ENCODE measurements at regions not wholly inside any gene's neighbourhood (a gene's known extent, or its start where the extent isn't known, plus 50 kb on each side); places are given as distances from the start of the nearest gene placed in this dataset.
A peak's percentile ranks its signal among the peaks of the same experiment; 100 is the strongest.

DNA sequence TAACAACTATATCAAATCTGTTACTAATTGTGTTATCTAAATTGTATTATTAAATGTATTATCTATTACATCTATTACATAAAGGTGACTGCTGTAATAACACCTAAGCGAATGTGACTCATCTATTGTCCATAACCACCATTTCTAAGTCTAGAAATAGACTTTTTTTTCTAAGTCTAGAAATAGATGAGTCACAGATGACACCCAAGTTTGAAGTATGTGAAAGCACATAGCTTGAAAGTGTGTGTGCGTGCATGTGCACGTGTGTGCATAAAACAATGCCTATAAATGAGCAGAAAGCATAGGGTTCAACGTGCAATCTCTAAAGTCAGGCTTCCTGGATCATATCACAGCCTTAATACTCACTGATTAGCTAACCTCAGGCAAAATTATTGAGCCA, 451.3 kb upstream of the USP15 start:
- ATAC-seq (no peak), DNase-seq (ENCODE audit: low spot score) (no peak)
- H3K27ac Mint-ChIP-seq, result no peak overlapping the region
- CTCF ChIA-PET, result no interaction called here
- TF ChIP-seq, protein P1, sequence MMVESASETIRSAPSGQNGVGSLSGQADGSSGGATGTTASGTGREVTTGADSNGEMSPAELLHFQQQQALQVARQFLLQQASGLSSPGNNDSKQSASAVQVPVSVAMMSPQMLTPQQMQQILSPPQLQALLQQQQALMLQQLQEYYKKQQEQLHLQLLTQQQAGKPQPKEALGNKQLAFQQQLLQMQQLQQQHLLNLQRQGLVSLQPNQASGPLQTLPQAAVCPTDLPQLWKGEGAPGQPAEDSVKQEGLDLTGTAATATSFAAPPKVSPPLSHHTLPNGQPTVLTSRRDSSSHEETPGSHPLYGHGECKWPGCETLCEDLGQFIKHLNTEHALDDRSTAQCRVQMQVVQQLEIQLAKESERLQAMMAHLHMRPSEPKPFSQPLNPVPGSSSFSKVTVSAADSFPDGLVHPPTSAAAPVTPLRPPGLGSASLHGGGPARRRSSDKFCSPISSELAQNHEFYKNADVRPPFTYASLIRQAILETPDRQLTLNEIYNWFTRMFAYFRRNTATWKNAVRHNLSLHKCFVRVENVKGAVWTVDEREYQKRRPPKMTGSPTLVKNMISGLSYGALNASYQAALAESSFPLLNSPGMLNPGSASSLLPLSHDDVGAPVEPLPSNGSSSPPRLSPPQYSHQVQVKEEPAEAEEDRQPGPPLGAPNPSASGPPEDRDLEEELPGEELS (CRISPR knock-in tag; IDR thresholded peaks at IDR 0.05), result no peak
- POLR2A ChIA-PET, result no interaction called here
- H3K4me3 Mint-ChIP-seq, result no peak overlapping the region
- H3K36me3 Mint-ChIP-seq, result peaks cover 32% of the 10 kb centered on the region
- peaks cover 9% of the 10 kb centered on the region for H3K4me1 Mint-ChIP-seq
- peaks cover 42% of the 10 kb centered on the region for H3K9me3 Mint-ChIP-seq
- no peaks in the 10 kb centered on the region for H3K27me3 Mint-ChIP-seq (ENCODE audit: low read depth)

DNA sequence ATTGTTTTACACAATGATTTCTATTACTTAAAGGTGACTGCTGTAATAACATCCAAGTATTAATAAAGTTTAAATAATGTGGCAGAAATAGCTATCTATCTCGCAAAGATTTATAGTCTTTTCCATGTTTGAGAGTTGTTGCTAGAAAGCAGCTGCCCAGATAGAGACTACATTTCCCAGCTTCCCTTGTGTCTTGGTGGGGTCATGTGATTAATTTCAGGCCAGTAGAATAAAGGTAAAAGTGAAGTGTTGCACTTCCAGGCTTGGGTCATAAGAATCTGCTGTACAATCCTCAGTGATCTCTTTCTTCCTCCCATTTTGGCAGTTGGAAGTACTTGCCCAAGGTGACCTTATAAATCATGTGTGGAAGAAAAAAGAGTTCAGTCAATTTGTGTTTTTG, 449.7 kb upstream of the USP15 start:
- ATAC-seq (peak; percentile 47; the same call in 1 of the 2 replicates), DNase-seq (ENCODE audit: low spot score) (no peak)
- peaks cover 31% of the 10 kb centered on the region for H3K36me3 Mint-ChIP-seq
- TF ChIP-seq NFE2L1 (CRISPR knock-in tag; IDR thresholded peaks at IDR 0.05) (no peak), CTCF (IDR thresholded peaks at IDR 0.05) (no peak), ZNF512 (CRISPR knock-in tag; IDR thresholded peaks at IDR 0.05; ENCODE audit: borderline replicate concordance) (no peak), GTF2I (CRISPR knock-in tag; conservative IDR thresholded peaks at IDR 0.05) (no peak), MYBL2 (CRISPR knock-in tag; IDR thresholded peaks at IDR 0.05) (no peak), IRF2 (CRISPR knock-in tag; IDR thresholded peaks at IDR 0.05; ENCODE audit: borderline replicate concordance, low read depth) (no peak), NFATC4 (CRISPR knock-in tag; IDR thresholded peaks at IDR 0.05) (no peak), NR3C1 (CRISPR knock-in tag; conservative IDR thresholded peaks at IDR 0.05; ENCODE audit: low read depth) (no peak), FOXJ3 (CRISPR knock-in tag; IDR thresholded peaks at IDR 0.05; ENCODE audit: borderline replicate concordance) (no peak)
- TF ChIP-seq, protein P2, sequence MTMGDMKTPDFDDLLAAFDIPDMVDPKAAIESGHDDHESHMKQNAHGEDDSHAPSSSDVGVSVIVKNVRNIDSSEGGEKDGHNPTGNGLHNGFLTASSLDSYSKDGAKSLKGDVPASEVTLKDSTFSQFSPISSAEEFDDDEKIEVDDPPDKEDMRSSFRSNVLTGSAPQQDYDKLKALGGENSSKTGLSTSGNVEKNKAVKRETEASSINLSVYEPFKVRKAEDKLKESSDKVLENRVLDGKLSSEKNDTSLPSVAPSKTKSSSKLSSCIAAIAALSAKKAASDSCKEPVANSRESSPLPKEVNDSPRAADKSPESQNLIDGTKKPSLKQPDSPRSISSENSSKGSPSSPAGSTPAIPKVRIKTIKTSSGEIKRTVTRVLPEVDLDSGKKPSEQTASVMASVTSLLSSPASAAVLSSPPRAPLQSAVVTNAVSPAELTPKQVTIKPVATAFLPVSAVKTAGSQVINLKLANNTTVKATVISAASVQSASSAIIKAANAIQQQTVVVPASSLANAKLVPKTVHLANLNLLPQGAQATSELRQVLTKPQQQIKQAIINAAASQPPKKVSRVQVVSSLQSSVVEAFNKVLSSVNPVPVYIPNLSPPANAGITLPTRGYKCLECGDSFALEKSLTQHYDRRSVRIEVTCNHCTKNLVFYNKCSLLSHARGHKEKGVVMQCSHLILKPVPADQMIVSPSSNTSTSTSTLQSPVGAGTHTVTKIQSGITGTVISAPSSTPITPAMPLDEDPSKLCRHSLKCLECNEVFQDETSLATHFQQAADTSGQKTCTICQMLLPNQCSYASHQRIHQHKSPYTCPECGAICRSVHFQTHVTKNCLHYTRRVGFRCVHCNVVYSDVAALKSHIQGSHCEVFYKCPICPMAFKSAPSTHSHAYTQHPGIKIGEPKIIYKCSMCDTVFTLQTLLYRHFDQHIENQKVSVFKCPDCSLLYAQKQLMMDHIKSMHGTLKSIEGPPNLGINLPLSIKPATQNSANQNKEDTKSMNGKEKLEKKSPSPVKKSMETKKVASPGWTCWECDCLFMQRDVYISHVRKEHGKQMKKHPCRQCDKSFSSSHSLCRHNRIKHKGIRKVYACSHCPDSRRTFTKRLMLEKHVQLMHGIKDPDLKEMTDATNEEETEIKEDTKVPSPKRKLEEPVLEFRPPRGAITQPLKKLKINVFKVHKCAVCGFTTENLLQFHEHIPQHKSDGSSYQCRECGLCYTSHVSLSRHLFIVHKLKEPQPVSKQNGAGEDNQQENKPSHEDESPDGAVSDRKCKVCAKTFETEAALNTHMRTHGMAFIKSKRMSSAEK (CRISPR knock-in tag; IDR thresholded peaks at IDR 0.05; ENCODE audit: borderline replicate concordance), result no peak
- TF ChIP-seq, protein P3, sequence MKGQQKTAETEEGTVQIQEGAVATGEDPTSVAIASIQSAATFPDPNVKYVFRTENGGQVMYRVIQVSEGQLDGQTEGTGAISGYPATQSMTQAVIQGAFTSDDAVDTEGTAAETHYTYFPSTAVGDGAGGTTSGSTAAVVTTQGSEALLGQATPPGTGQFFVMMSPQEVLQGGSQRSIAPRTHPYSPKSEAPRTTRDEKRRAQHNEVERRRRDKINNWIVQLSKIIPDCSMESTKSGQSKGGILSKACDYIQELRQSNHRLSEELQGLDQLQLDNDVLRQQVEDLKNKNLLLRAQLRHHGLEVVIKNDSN (CRISPR knock-in tag; IDR thresholded peaks at IDR 0.05), result peak; percentile 84
- TF ChIP-seq, protein P4, sequence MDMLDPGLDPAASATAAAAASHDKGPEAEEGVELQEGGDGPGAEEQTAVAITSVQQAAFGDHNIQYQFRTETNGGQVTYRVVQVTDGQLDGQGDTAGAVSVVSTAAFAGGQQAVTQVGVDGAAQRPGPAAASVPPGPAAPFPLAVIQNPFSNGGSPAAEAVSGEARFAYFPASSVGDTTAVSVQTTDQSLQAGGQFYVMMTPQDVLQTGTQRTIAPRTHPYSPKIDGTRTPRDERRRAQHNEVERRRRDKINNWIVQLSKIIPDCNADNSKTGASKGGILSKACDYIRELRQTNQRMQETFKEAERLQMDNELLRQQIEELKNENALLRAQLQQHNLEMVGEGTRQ (CRISPR knock-in tag; IDR thresholded peaks at IDR 0.05), result peak; percentile 86
- TF ChIP-seq, protein P5, sequence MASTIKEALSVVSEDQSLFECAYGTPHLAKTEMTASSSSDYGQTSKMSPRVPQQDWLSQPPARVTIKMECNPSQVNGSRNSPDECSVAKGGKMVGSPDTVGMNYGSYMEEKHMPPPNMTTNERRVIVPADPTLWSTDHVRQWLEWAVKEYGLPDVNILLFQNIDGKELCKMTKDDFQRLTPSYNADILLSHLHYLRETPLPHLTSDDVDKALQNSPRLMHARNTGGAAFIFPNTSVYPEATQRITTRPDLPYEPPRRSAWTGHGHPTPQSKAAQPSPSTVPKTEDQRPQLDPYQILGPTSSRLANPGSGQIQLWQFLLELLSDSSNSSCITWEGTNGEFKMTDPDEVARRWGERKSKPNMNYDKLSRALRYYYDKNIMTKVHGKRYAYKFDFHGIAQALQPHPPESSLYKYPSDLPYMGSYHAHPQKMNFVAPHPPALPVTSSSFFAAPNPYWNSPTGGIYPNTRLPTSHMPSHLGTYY (CRISPR knock-in tag; IDR thresholded peaks at IDR 0.05), result no peak
- POLR2A ChIA-PET, result no interaction called here
- H3K27ac Mint-ChIP-seq, result no peak overlapping the region
- H3K9me3 Mint-ChIP-seq, result peaks cover 45% of the 10 kb centered on the region
- H3K27me3 Mint-ChIP-seq (ENCODE audit: low read depth), result no peaks in the 10 kb centered on the region
- H3K4me3 Mint-ChIP-seq, result no peak overlapping the region
- H3K4me1 Mint-ChIP-seq, result no peaks in the 10 kb centered on the region
- CTCF ChIA-PET, result no interaction called here
